WTC11 (cell line): ENCODE measurements at regions not wholly inside any gene's neighbourhood (a gene's known extent, or its start where the extent isn't known, plus 50 kb on each side); places are given as distances from the start of the nearest gene placed in this dataset.

Experiments
- ATAC-seq: fragments of 200-7000 bp; cut with Tn5 transposase; 2 replicates; pipeline ENCODE4 v1.10.0; 2021; ENCODE audit warnings: mild to moderate bottlenecking, moderate library complexity
- CTCF ChIA-PET: fragments of 300-600 bp; sonication (Branson Sonifier 250); formaldehyde crosslinking; loops from one replicate; lab custom pipeline; 2021; ENCODE audit warnings: antibody characterized with exemption; lab: Charles Lee
- POLR2A ChIA-PET: fragments of 350-600 bp; sonication (Branson Sonifier 250); formaldehyde crosslinking; loops from one replicate; lab custom pipeline; 2021; ENCODE audit warnings: antibody characterized with exemption; lab: Charles Lee
- DNase-seq: peaks from one replicate; pipeline ENCODE4 v3.0.0; 2021; ENCODE audit warnings: low spot score
- H3K27ac Mint-ChIP-seq: 2 replicates; pipeline ENCODE4 v1.8.0; 2021; ENCODE audit warnings: mixed read lengths
- H3K27me3 Mint-ChIP-seq: 2 replicates; pipeline ENCODE4 v1.8.0; 2021; ENCODE audit warnings: low read depth, mild to moderate bottlenecking, moderate library complexity, mixed read lengths
- H3K36me3 Mint-ChIP-seq: 2 replicates; pipeline ENCODE4 v1.8.0; 2021; ENCODE audit warnings: mixed read lengths
- H3K4me1 Mint-ChIP-seq: 2 replicates; pipeline ENCODE4 v1.8.0; 2022; ENCODE audit warnings: mixed read lengths
- H3K4me3 Mint-ChIP-seq: 2 replicates; pipeline ENCODE4 v1.8.0; 2021; ENCODE audit warnings: mild to moderate bottlenecking, moderate library complexity, mixed read lengths
- H3K9me3 Mint-ChIP-seq: 2 replicates; pipeline ENCODE4 v1.8.0; 2021; ENCODE audit warnings: mixed read lengths
- CREB1 ChIP-seq: sonication (generic); formaldehyde crosslinking; IDR thresholded peaks from 2 replicates; pipeline ENCODE4 v1.8.0; 2023; ENCODE audit warnings: mild to moderate bottlenecking, missing genetic modification reagents
- ELF4 ChIP-seq: sonication (generic); formaldehyde crosslinking; IDR thresholded peaks from 2 replicates; pipeline ENCODE4 v1.8.1; 2022; ENCODE audit warnings: low read depth, mild to moderate bottlenecking, moderate library complexity, missing genetic modification reagents
- ESRRA ChIP-seq: sonication (generic); formaldehyde crosslinking; IDR thresholded peaks from 2 replicates; pipeline ENCODE4 v1.8.1; 2022; ENCODE audit warnings: mild to moderate bottlenecking, missing genetic modification reagents, borderline replicate concordance
- FOXJ3 ChIP-seq: sonication (generic); formaldehyde crosslinking; IDR thresholded peaks from 2 replicates; pipeline ENCODE4 v1.9.0; 2021; ENCODE audit warnings: missing genetic modification reagents, mild to moderate bottlenecking, borderline replicate concordance
- FOXK1 ChIP-seq: sonication (generic); formaldehyde crosslinking; IDR thresholded peaks from 2 replicates; pipeline ENCODE4 v1.8.0; 2022; ENCODE audit warnings: mild to moderate bottlenecking, moderate library complexity, missing genetic modification reagents
- GTF2I ChIP-seq: fragments of 250-450 bp; sonication (Bioruptor Pico); conservative IDR thresholded peaks from 2 replicates; pipeline ENCODE4 v1.4.0; 2021; ENCODE audit warnings: mild to moderate bottlenecking
- HMGA2 ChIP-seq: fragments of 250-450 bp; sonication (Bioruptor Pico); IDR thresholded peaks from 2 replicates; pipeline ENCODE4 v1.4.0; 2021; ENCODE audit warnings: mild to moderate bottlenecking, moderate library complexity
- MXD4 ChIP-seq: fragments of 250-450 bp; sonication (Bioruptor Pico); IDR thresholded peaks from 2 replicates; pipeline ENCODE4 v1.8.0; 2021; ENCODE audit warnings: mild to moderate bottlenecking, moderate library complexity, borderline replicate concordance
- NFE2L1 ChIP-seq: sonication (generic); formaldehyde crosslinking; IDR thresholded peaks from 2 replicates; pipeline ENCODE4 v1.8.1; 2023; ENCODE audit warnings: missing genetic modification reagents
- NR1H2 ChIP-seq: sonication (generic); formaldehyde crosslinking; IDR thresholded peaks from 2 replicates; pipeline ENCODE4 v1.9.0; 2021; ENCODE audit warnings: mild to moderate bottlenecking, moderate library complexity, missing genetic modification reagents
- NR2C2 ChIP-seq: sonication (generic); formaldehyde crosslinking; IDR thresholded peaks from 2 replicates; pipeline ENCODE4 v1.8.0; 2022; ENCODE audit warnings: mild to moderate bottlenecking, missing genetic modification reagents
- PRRX2 ChIP-seq: fragments of 250-450 bp; sonication (Bioruptor Pico); IDR thresholded peaks from 2 replicates; pipeline ENCODE4 v1.8.0; 2021; ENCODE audit warnings: mild to moderate bottlenecking
- RORB ChIP-seq: fragments of 250-450 bp; sonication (Bioruptor Pico); IDR thresholded peaks from 2 replicates; pipeline ENCODE4 v1.9.0; 2021; ENCODE audit warnings: mild to moderate bottlenecking
- SMAD3 ChIP-seq: sonication (generic); formaldehyde crosslinking; IDR thresholded peaks from 2 replicates; pipeline ENCODE4 v1.8.0; 2022; ENCODE audit warnings: missing genetic modification reagents, mild to moderate bottlenecking, borderline replicate concordance
- SOX15 ChIP-seq: fragments of 250-450 bp; sonication (Bioruptor Pico); IDR thresholded peaks from 2 replicates; pipeline ENCODE4 v1.9.0; 2021; ENCODE audit warnings: mild to moderate bottlenecking
- SP1 ChIP-seq: sonication (generic); formaldehyde crosslinking; conservative IDR thresholded peaks from 2 replicates; pipeline ENCODE4 v1.8.1; 2022; ENCODE audit warnings: missing genetic modification reagents
- TEAD1 ChIP-seq: sonication (generic); formaldehyde crosslinking; IDR thresholded peaks from 2 replicates; pipeline ENCODE4 v1.8.0; 2022; ENCODE audit warnings: mild to moderate bottlenecking, missing genetic modification reagents
- ZBTB21 ChIP-seq: sonication (generic); formaldehyde crosslinking; IDR thresholded peaks from 2 replicates; pipeline ENCODE4 v1.8.1; 2023; ENCODE audit warnings: mild to moderate bottlenecking, missing genetic modification reagents, borderline replicate concordance
- ZNF121 ChIP-seq: sonication (generic); formaldehyde crosslinking; IDR thresholded peaks from 2 replicates; pipeline ENCODE4 v1.8.0; 2023; ENCODE audit warnings: missing genetic modification reagents
- TF ChIP-seq, protein P1 (sequence below): sonication (generic); formaldehyde crosslinking; IDR thresholded peaks from 2 replicates; pipeline ENCODE4 v1.8.0; 2022; ENCODE audit warnings: mild to moderate bottlenecking, missing genetic modification reagents
- TF ChIP-seq, protein P2 (sequence below): fragments of 250-450 bp; sonication (Bioruptor Pico); IDR thresholded peaks from 2 replicates; pipeline ENCODE4 v1.9.0; 2021; ENCODE audit warnings: mild to moderate bottlenecking
- TF ChIP-seq, protein P3 (sequence below): sonication (generic); formaldehyde crosslinking; IDR thresholded peaks from 2 replicates; pipeline ENCODE4 v1.8.1; 2023; ENCODE audit warnings: mild to moderate bottlenecking, missing genetic modification reagents
- TF ChIP-seq, protein P4 (sequence below): fragments of 250-450 bp; sonication (Bioruptor Pico); IDR thresholded peaks from 2 replicates; pipeline ENCODE4 v1.9.0; 2021; ENCODE audit warnings: mild to moderate bottlenecking
- TF ChIP-seq, protein P5 (sequence below): fragments of 250-450 bp; sonication (Bioruptor Pico); conservative IDR thresholded peaks from 2 replicates; pipeline ENCODE4 v1.9.0; 2021; ENCODE audit warnings: mild to moderate bottlenecking
- TF ChIP-seq, protein P6 (sequence below): sonication (generic); formaldehyde crosslinking; conservative IDR thresholded peaks from 2 replicates; pipeline ENCODE4 v1.8.1; 2022; ENCODE audit warnings: mild to moderate bottlenecking, missing genetic modification reagents
- TF ChIP-seq, protein P7 (sequence below): sonication (generic); formaldehyde crosslinking; IDR thresholded peaks from 2 replicates; pipeline ENCODE4 v1.8.1; 2022; ENCODE audit warnings: mild to moderate bottlenecking, missing genetic modification reagents, moderate library complexity, borderline replicate concordance
- TF ChIP-seq, protein P8 (sequence below): fragments of 250-450 bp; sonication (Bioruptor Pico); IDR thresholded peaks from 2 replicates; pipeline ENCODE4 v2.1.2; 2022; ENCODE audit warnings: mild to moderate bottlenecking, moderate library complexity

DNA sequence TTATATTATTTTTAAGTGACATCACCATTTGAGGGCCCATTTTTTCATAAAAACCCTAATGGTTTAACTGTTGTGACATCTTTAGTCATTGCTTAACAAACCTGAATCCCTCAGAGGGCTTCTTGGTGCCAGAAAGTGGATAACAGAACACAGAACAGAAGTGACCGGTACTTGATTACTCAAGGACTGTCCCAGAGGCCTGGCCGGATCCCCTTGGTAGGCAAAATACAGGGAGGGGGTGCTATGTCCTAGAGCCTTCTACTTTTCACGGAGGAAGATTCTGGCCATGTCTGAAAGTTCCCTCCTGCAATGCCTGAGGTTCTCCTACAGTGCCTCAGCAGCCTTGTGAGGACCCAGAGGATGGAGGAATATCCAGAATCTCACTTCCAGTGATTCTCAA lies 94.3 kb upstream of the DCLK2 start:
- DNase-seq, result no peak
- TF ChIP-seq, protein P1, sequence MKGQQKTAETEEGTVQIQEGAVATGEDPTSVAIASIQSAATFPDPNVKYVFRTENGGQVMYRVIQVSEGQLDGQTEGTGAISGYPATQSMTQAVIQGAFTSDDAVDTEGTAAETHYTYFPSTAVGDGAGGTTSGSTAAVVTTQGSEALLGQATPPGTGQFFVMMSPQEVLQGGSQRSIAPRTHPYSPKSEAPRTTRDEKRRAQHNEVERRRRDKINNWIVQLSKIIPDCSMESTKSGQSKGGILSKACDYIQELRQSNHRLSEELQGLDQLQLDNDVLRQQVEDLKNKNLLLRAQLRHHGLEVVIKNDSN (CRISPR knock-in tag), result no peak
- TF ChIP-seq, protein P2, sequence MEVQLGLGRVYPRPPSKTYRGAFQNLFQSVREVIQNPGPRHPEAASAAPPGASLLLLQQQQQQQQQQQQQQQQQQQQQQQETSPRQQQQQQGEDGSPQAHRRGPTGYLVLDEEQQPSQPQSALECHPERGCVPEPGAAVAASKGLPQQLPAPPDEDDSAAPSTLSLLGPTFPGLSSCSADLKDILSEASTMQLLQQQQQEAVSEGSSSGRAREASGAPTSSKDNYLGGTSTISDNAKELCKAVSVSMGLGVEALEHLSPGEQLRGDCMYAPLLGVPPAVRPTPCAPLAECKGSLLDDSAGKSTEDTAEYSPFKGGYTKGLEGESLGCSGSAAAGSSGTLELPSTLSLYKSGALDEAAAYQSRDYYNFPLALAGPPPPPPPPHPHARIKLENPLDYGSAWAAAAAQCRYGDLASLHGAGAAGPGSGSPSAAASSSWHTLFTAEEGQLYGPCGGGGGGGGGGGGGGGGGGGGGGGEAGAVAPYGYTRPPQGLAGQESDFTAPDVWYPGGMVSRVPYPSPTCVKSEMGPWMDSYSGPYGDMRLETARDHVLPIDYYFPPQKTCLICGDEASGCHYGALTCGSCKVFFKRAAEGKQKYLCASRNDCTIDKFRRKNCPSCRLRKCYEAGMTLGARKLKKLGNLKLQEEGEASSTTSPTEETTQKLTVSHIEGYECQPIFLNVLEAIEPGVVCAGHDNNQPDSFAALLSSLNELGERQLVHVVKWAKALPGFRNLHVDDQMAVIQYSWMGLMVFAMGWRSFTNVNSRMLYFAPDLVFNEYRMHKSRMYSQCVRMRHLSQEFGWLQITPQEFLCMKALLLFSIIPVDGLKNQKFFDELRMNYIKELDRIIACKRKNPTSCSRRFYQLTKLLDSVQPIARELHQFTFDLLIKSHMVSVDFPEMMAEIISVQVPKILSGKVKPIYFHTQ (CRISPR knock-in tag), result no peak
- TF ChIP-seq, protein P3, sequence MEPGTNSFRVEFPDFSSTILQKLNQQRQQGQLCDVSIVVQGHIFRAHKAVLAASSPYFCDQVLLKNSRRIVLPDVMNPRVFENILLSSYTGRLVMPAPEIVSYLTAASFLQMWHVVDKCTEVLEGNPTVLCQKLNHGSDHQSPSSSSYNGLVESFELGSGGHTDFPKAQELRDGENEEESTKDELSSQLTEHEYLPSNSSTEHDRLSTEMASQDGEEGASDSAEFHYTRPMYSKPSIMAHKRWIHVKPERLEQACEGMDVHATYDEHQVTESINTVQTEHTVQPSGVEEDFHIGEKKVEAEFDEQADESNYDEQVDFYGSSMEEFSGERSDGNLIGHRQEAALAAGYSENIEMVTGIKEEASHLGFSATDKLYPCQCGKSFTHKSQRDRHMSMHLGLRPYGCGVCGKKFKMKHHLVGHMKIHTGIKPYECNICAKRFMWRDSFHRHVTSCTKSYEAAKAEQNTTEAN (CRISPR knock-in tag), result no peak
- TF ChIP-seq, protein P4, sequence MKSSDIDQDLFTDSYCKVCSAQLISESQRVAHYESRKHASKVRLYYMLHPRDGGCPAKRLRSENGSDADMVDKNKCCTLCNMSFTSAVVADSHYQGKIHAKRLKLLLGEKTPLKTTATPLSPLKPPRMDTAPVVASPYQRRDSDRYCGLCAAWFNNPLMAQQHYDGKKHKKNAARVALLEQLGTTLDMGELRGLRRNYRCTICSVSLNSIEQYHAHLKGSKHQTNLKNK (CRISPR knock-in tag), result no peak
- TF ChIP-seq, protein P5, sequence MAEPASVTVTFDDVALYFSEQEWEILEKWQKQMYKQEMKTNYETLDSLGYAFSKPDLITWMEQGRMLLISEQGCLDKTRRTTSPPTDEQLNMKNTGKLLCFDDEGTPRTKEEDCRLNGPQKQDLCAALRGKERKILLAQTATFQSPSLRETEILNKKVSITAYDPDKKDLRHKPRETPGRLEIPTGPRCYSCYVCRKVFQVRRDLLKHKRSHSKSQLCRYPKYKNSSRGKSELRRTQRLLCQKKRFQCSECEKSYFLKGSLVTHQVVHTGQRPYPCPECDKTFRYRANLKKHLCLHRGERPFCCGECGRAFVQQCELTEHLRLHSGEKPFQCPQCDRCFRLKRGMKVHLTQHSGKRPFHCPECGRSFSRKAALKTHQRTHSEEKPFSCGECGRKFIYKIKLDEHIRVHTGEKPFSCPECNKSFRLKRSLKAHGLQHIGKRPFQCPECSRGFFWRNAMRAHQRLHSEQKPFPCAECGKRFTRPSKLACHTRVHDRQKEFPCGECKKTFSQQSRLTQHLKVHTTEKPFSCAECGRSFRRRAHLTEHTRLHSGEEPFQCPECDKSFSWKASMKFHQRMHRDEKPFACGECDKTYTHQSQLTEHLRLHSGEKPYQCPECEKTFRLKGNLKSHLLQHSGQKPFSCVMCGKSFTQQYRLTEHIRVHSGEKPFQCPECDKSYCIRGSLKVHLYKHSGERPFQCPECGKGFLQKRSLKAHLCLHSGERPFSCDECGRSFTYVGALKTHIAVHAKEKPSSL (CRISPR knock-in tag), result no peak
- TF ChIP-seq TEAD1 (CRISPR knock-in tag) (no peak), ZBTB21 (CRISPR knock-in tag) (no peak), NFE2L1 (no peak), ELF4 (CRISPR knock-in tag) (no peak), FOXJ3 (CRISPR knock-in tag) (no peak), MXD4 (CRISPR knock-in tag) (no peak), RORB (no peak), GTF2I (CRISPR knock-in tag) (no peak)
- TF ChIP-seq, protein P6, sequence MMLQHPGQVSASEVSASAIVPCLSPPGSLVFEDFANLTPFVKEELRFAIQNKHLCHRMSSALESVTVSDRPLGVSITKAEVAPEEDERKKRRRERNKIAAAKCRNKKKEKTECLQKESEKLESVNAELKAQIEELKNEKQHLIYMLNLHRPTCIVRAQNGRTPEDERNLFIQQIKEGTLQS, result no peak
- TF ChIP-seq, protein P7, sequence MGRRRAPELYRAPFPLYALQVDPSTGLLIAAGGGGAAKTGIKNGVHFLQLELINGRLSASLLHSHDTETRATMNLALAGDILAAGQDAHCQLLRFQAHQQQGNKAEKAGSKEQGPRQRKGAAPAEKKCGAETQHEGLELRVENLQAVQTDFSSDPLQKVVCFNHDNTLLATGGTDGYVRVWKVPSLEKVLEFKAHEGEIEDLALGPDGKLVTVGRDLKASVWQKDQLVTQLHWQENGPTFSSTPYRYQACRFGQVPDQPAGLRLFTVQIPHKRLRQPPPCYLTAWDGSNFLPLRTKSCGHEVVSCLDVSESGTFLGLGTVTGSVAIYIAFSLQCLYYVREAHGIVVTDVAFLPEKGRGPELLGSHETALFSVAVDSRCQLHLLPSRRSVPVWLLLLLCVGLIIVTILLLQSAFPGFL (CRISPR knock-in tag), result no peak
- TF ChIP-seq, all 79 proteins: peak for 0
- ChIA-PET POLR2A (no interaction called here), CTCF (interaction anchor here (1.0 kb wide), 1 partner anchor 225 kb away, joined by 3 read pairs; no protein-coding TSS in a partner anchor)
- no peaks in the 10 kb centered on the region; the same call in 1 of the 2 replicates for H3K27me3 Mint-ChIP-seq
- no peak overlapping the region for H3K27ac Mint-ChIP-seq
- ATAC-seq, result no peak
- no peaks in the 10 kb centered on the region for H3K36me3 Mint-ChIP-seq
- no peaks in the 10 kb centered on the region for H3K9me3 Mint-ChIP-seq
- no peak overlapping the region for H3K4me3 Mint-ChIP-seq
- peaks cover 14% of the 10 kb centered on the region for H3K4me1 Mint-ChIP-seq

DNA sequence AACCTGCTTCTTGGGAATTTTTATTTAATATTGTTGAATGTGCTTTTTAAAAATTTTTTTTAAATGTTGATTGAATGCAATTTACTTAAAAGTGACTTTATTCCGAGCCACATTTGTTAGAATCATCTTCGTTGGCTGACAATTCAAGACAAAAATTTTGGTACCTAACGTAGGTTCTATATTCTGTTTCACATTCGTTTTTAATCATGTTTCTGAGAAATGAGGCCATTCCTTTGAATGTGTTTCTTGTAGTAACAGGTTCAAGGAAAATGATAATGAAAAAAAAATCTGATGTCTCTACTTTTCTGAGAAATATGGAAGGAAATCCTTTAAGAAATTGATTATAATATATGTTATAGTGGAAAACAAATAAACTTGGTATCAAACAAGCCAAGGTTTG lies 92.3 kb upstream of the DCLK2 start:
- H3K27ac Mint-ChIP-seq, result no peak overlapping the region
- no peaks in the 10 kb centered on the region for H3K36me3 Mint-ChIP-seq
- H3K27me3 Mint-ChIP-seq, result no peaks in the 10 kb centered on the region; the same call in 1 of the 2 replicates
- ChIA-PET CTCF (no interaction called here), POLR2A (no interaction called here)
- DNase-seq (no peak), ATAC-seq (no peak)
- peaks cover 14% of the 10 kb centered on the region for H3K4me1 Mint-ChIP-seq
- H3K4me3 Mint-ChIP-seq, result no peak overlapping the region
- no peaks in the 10 kb centered on the region for H3K9me3 Mint-ChIP-seq
- TF ChIP-seq, protein P4 (CRISPR knock-in tag), result no peak
- TF ChIP-seq NR1H2 (CRISPR knock-in tag), result no peak
- TF ChIP-seq PRRX2 (CRISPR knock-in tag), result no peak
- TF ChIP-seq ZNF121 (CRISPR knock-in tag), result no peak
- TF ChIP-seq, protein P8, sequence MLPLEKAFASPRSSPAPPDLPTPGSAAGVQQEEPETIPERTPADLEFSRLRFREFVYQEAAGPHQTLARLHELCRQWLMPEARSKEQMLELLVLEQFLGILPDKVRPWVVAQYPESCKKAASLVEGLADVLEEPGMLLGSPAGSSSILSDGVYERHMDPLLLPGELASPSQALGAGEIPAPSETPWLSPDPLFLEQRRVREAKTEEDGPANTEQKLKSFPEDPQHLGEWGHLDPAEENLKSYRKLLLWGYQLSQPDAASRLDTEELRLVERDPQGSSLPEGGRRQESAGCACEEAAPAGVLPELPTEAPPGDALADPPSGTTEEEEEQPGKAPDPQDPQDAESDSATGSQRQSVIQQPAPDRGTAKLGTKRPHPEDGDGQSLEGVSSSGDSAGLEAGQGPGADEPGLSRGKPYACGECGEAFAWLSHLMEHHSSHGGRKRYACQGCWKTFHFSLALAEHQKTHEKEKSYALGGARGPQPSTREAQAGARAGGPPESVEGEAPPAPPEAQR (CRISPR knock-in tag), result no peak
- no peak for TF ChIP-seq SOX15 (CRISPR knock-in tag)
- TF ChIP-seq SP1 (CRISPR knock-in tag), result no peak
- no peak for TF ChIP-seq FOXJ3 (CRISPR knock-in tag)
- TF ChIP-seq SMAD3 (CRISPR knock-in tag), result no peak
- TF ChIP-seq NR2C2 (CRISPR knock-in tag), result no peak
- no peak for TF ChIP-seq ESRRA (CRISPR knock-in tag)
- TF ChIP-seq HMGA2 (CRISPR knock-in tag), result no peak
- TF ChIP-seq FOXK1 (CRISPR knock-in tag), result no peak
- no peak for TF ChIP-seq CREB1
